Esophagus muscularis mucosa (tissue), 3 donors: ENCODE measurements at regions not wholly inside any gene's neighbourhood (a gene's known extent, or its start where the extent isn't known, plus 50 kb on each side); places are given as distances from the start of the nearest gene placed in this dataset.

ENCODE experiments used
- POLR2A ChIP-seq: fragments of 450-650 bp; IDR thresholded peaks from one replicate; pipeline ENCODE4 v1.6.1; 2017; ENCODE audit warnings: antibody characterized with exemption, moderate library complexity, mild to moderate bottlenecking, low read depth
- TF ChIP-seq, protein P1 (sequence below), 3 experiments: fragments of 200-600 bp in 2 of 3; fragments of 450-650 bp in 1 of 3; sonication (generic) in 2 of 3; IDR thresholded peaks; one replicate each; pipeline ENCODE4 v1.5.1; 2017 to 2019; ENCODE audit warnings: antibody characterized with exemption in 3 of 3, mild to moderate bottlenecking in 2 of 3, moderate library complexity in 1 of 3

DNA sequence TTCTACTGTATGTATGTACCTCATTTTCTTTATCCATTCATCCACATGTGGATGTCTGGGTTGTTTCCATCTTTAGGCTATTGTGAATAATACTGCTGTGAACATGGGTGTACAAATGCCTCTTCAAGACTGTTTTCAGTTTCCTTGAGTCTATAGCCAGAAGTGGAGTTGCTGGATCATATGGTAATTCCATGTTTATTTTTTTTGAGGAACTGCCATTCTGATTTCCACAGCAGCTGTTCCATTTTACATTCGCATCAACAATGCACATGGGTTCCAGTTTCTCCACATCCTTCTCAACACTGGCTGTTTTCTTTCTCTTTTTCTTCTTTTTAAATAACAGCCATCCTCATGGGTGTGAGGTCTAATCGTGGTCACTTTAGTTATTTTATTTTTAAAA is 69.9 kb upstream of the CTBP2 start:
- TF ChIP-seq, protein P1, sequence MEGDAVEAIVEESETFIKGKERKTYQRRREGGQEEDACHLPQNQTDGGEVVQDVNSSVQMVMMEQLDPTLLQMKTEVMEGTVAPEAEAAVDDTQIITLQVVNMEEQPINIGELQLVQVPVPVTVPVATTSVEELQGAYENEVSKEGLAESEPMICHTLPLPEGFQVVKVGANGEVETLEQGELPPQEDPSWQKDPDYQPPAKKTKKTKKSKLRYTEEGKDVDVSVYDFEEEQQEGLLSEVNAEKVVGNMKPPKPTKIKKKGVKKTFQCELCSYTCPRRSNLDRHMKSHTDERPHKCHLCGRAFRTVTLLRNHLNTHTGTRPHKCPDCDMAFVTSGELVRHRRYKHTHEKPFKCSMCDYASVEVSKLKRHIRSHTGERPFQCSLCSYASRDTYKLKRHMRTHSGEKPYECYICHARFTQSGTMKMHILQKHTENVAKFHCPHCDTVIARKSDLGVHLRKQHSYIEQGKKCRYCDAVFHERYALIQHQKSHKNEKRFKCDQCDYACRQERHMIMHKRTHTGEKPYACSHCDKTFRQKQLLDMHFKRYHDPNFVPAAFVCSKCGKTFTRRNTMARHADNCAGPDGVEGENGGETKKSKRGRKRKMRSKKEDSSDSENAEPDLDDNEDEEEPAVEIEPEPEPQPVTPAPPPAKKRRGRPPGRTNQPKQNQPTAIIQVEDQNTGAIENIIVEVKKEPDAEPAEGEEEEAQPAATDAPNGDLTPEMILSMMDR (IDR thresholded peaks at IDR 0.05), result no peak
- TF ChIP-seq POLR2A, result no peak
